ENCODE measurements at regions not wholly inside any gene's neighbourhood (a gene's known extent, or its start where the extent isn't known, plus 50 kb on each side); places are given as distances from the start of the nearest gene placed in this dataset.

DNA sequence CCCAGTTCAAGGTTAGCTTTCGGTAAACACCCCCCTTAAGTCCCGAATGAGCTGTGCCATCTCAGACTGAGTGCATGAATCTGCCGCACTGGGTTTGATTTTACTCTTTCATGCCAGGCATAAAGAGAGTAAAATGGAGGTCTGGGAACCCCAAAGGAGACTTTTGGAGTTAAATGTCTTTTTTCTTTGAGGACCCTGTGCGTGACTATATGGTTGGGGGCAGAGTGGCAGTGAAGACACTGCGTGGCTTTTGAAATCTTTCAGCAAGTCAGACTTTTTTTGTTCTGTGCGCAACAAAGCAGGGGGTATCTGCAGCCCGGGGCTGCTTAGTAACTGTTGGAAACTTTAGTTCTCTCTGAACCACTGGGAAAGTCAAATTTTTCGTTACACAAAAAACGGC, 392.9 kb upstream of the SALL1 start:
- no peak for TF ChIP-seq CTCF (IDR thresholded peaks at IDR 0.05; ENCODE audit: extremely low read depth in 1 of 2, insufficient read depth in 1 of 2, low read depth in 1 of 2, low read length in 2 of 2)
- no peak for TF ChIP-seq POLR2AphosphoS5 (IDR thresholded peaks at IDR 0.05; ENCODE audit: insufficient read depth, low read depth, low read length)
- no peak for TF ChIP-seq POLR2A (IDR thresholded peaks at IDR 0.05; ENCODE audit: low read depth, low read length)
- TF ChIP-seq EZH2 (IDR thresholded peaks at IDR 0.05; ENCODE audit: borderline replicate concordance, low read depth, low read length, severe bottlenecking): no peak

Measured in endothelial cell of umbilical vein (primary cell).